ENCODE measurements at regions not wholly inside any gene's neighbourhood (a gene's known extent, or its start where the extent isn't known, plus 50 kb on each side); places are given as distances from the start of the nearest gene placed in this dataset.

- TF ChIP-seq CTCF (IDR thresholded peaks at IDR 0.05; ENCODE audit: low read depth, low read length, missing input control), result no peak
- no peak for TF ChIP-seq ATF3 (IDR thresholded peaks at IDR 0.05)
- TF ChIP-seq RAD21 (IDR thresholded peaks at IDR 0.05), result no peak
- no peak for TF ChIP-seq SP1 (IDR thresholded peaks at IDR 0.05)
- TF ChIP-seq YY1 (IDR thresholded peaks at IDR 0.05), result no peak
- no peak for TF ChIP-seq TAF1 (conservative IDR thresholded peaks at IDR 0.05)
- no peak for TF ChIP-seq NR2F2 (IDR thresholded peaks at IDR 0.05)
- no peak for TF ChIP-seq FOXA1 (IDR thresholded peaks at IDR 0.05)
- TF ChIP-seq HNF4A (conservative IDR thresholded peaks at IDR 0.05), result no peak
- TF ChIP-seq REST (IDR thresholded peaks at IDR 0.05), result no peak
- TF ChIP-seq GABPA (IDR thresholded peaks at IDR 0.05 in 1 of 2, conservative IDR thresholded peaks at IDR 0.05 in 1 of 2), result no peak
These were observed 66.3 kb upstream of the NTPCR start for GRCh38 chr1:232883992-232884661.
